B cell (primary cell): ENCODE measurements at regions not wholly inside any gene's neighbourhood (a gene's known extent, or its start where the extent isn't known, plus 50 kb on each side); places are given as distances from the start of the nearest gene placed in this dataset.

Experiments used
- ATAC-seq: fragments of 200-7000 bp; cut with Tn5 transposase; one replicate; pipeline ENCODE4 v1.10.0; 2021; ENCODE audit warnings: low read depth, mild to moderate bottlenecking, moderate number of reproducible peaks, moderate library complexity
- CTCF ChIA-PET: fragments of 350-600 bp; sonication (Branson Sonifier 250); formaldehyde crosslinking; loops from one replicate; lab custom pipeline; 2021; ENCODE audit warnings: antibody characterized with exemption, inconsistent platforms; lab: Charles Lee
- POLR2A ChIA-PET: fragments of 350-600 bp; sonication (Branson Sonifier 250); formaldehyde crosslinking; loops from one replicate; lab custom pipeline; 2021; ENCODE audit warnings: antibody characterized with exemption; lab: Charles Lee
- DNase-seq: peaks from one replicate; pipeline ENCODE4 v3.0.0; 2013
- H2AFZ ChIP-seq: 2 replicates; pipeline ENCODE4 v1.6.1; 2012; ENCODE audit warnings: mild to moderate bottlenecking, low read depth, low read length; ENCODE audit not compliant: insufficient read depth, poor library complexity, severe bottlenecking
- H3K27ac ChIP-seq, 2 donors: 1 replicate in 1 of 2; 2 replicates in 1 of 2; pipeline ENCODE4 v1.5.1; 2012 to 2013; ENCODE audit warnings: low read length in 2 of 2, mild to moderate bottlenecking in 2 of 2, moderate library complexity in 1 of 2
- H3K27me3 ChIP-seq, 4 experiments: fragments of 200-600 bp in 1 of 4; sonication (generic) in 1 of 4; replicated peaks in 1 of 4; 1 replicate in 2 of 4; 2 replicates in 2 of 4; pipeline versions ENCODE4 v1.6.1 to v1.7.0; 2013 to 2016; ENCODE audit warnings: low read length in 3 of 4, mild to moderate bottlenecking in 2 of 4, mixed read lengths in 1 of 4, moderate library complexity in 1 of 4; ENCODE audit not compliant: insufficient read depth in 4 of 4, control insufficient read depth in 3 of 4; ENCODE audit errors: control extremely low read depth in 1 of 4
- H3K36me3 ChIP-seq, 2 experiments: replicated peaks in 1 of 2; 1 replicate in 1 of 2; 2 replicates in 1 of 2; pipeline versions ENCODE4 v1.6.1 to v1.7.1; 2013; ENCODE audit warnings: low read length in 1 of 2; ENCODE audit not compliant: insufficient read depth in 2 of 2, control insufficient read depth in 1 of 2; ENCODE audit errors: control extremely low read depth in 1 of 2, extremely low read depth in 1 of 2
- H3K4me1 ChIP-seq, 2 donors: fragments of 200-600 bp in 1 of 2; sonication (generic) in 1 of 2; 1 replicate in 1 of 2; 2 replicates in 1 of 2; pipeline versions ENCODE4 v1.5.1 to v1.6.1; 2013 to 2017; ENCODE audit warnings: low read length in 2 of 2; ENCODE audit not compliant: control insufficient read depth in 2 of 2, insufficient read depth in 2 of 2
- H3K4me2 ChIP-seq: replicated peaks from 2 replicates; pipeline ENCODE3; 2012; ENCODE audit warnings: mild to moderate bottlenecking, low read depth, low read length; ENCODE audit not compliant: poor library complexity, severe bottlenecking
- H3K4me3 ChIP-seq, 5 experiments: fragments of 200-600 bp in 1 of 5; sonication (generic) in 1 of 5; 1 replicate in 3 of 5; 2 replicates in 2 of 5; pipeline versions ENCODE4 v1.5.1 to v1.7.0; 2011 to 2016; ENCODE audit warnings: low read length in 4 of 5, mild to moderate bottlenecking in 4 of 5, low read depth in 2 of 5, control low read depth in 1 of 5, moderate library complexity in 1 of 5; ENCODE audit not compliant: insufficient read depth in 1 of 5; ENCODE audit errors: control extremely low read depth in 1 of 5, extremely low read depth in 1 of 5
- H3K79me2 ChIP-seq: fragments of 200-600 bp; sonication (generic); one replicate; pipeline ENCODE4 v1.6.0; 2016; ENCODE audit warnings: low read length; ENCODE audit not compliant: control insufficient read depth, insufficient read depth
- H3K9ac ChIP-seq: fragments of 200-600 bp; sonication (generic); 2 replicates; pipeline ENCODE4 v1.6.1; 2017; ENCODE audit warnings: mild to moderate bottlenecking, low read length, moderate library complexity
- H3K9me3 ChIP-seq, 3 donors: one replicate each; pipeline versions ENCODE4 v1.6.1 to v1.7.1; 2013; ENCODE audit warnings: low read length in 2 of 3; ENCODE audit not compliant: control insufficient read depth in 2 of 3, insufficient read depth in 1 of 3; ENCODE audit errors: control extremely low read depth in 1 of 3
- H4K20me1 ChIP-seq: 2 replicates; pipeline ENCODE4 v1.6.0; 2012; ENCODE audit warnings: mild to moderate bottlenecking, low read length; ENCODE audit not compliant: insufficient read depth, control insufficient read depth, poor library complexity, severe bottlenecking
- H3K27ac Mint-ChIP-seq: one replicate; pipeline ENCODE4 v1.8.0; 2021; ENCODE audit warnings: mixed read lengths
- H3K27me3 Mint-ChIP-seq: one replicate; pipeline ENCODE4 v1.8.0; 2021; ENCODE audit warnings: mixed read lengths
- H3K4me1 Mint-ChIP-seq: one replicate; pipeline ENCODE4 v1.8.0; 2021; ENCODE audit warnings: mixed read lengths
- H3K4me3 Mint-ChIP-seq: one replicate; pipeline ENCODE4 v1.8.0; 2021; ENCODE audit warnings: mixed read lengths
- H3K9me3 Mint-ChIP-seq: one replicate; pipeline ENCODE4 v1.8.0; 2022; ENCODE audit warnings: mixed read lengths; ENCODE audit not compliant: insufficient read depth
- EZH2 ChIP-seq: IDR thresholded peaks from 2 replicates; pipeline ENCODE4 v1.6.1; 2012; ENCODE audit warnings: borderline replicate concordance, low read depth, mild to moderate bottlenecking, moderate library complexity, low read length; ENCODE audit not compliant: insufficient read depth, poor library complexity, severe bottlenecking
- WGBS: methylation state at CpG from one replicate; pipeline ENCODE4 v1.1.5; 2013; ENCODE audit warnings: missing lambda C conversion rate; ENCODE audit not compliant: insufficient coverage; 5-methylcytosine and 5-hydroxymethylcytosine counted together
- intact Hi-C: fragments of 100-400 bp; cut with micrococcal nuclease; formaldehyde crosslinking; loops from one replicate; pipeline ENCODE4 v1.10.0; 2022
- TF ChIP-seq, protein P1 (sequence below): fragments of 200-600 bp; IDR thresholded peaks from one replicate; pipeline ENCODE4 v1.8.0; 2022; ENCODE audit warnings: antibody characterized with exemption, mild to moderate bottlenecking

- POLR2A ChIA-PET = no interaction called here
- intact Hi-C loops = no loop called here
- no CpG with 5 or more reads among the region's 4 CpGs for WGBS
- Histone ChIP-seq H2AFZ (peak overlapping the region; percentile 19), H3K9me3 (no peaks in the 10 kb centered on the region), H3K4me2 (no peak overlapping the region), H3K27me3 (no peaks in the 10 kb centered on the region), H3K79me2 (no peaks in the 10 kb centered on the region), H3K4me3 (no peak overlapping the region), H3K9ac (no peak overlapping the region), H3K36me3 (no peaks in the 10 kb centered on the region), H3K4me1 (peaks cover 0 to 3% of the 10 kb centered on the region in 2 donors), H4K20me1 (no peaks in the 10 kb centered on the region), H3K27ac (no peak overlapping the region)
- H3K4me1 Mint-ChIP-seq = peaks cover 9% of the 10 kb centered on the region
- H3K27ac Mint-ChIP-seq = no peak overlapping the region
- H3K4me3 Mint-ChIP-seq = no peak overlapping the region
- H3K27me3 Mint-ChIP-seq = no peaks in the 10 kb centered on the region
- no peaks in the 10 kb centered on the region for H3K9me3 Mint-ChIP-seq
- no peak for TF ChIP-seq EZH2
- TF ChIP-seq, protein P1, sequence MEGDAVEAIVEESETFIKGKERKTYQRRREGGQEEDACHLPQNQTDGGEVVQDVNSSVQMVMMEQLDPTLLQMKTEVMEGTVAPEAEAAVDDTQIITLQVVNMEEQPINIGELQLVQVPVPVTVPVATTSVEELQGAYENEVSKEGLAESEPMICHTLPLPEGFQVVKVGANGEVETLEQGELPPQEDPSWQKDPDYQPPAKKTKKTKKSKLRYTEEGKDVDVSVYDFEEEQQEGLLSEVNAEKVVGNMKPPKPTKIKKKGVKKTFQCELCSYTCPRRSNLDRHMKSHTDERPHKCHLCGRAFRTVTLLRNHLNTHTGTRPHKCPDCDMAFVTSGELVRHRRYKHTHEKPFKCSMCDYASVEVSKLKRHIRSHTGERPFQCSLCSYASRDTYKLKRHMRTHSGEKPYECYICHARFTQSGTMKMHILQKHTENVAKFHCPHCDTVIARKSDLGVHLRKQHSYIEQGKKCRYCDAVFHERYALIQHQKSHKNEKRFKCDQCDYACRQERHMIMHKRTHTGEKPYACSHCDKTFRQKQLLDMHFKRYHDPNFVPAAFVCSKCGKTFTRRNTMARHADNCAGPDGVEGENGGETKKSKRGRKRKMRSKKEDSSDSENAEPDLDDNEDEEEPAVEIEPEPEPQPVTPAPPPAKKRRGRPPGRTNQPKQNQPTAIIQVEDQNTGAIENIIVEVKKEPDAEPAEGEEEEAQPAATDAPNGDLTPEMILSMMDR = no peak
- CTCF ChIA-PET = no interaction called here
- ATAC-seq (no peak), DNase-seq (no peak)
Measured at GRCh38 chr1:98388441-98388840, 273.1 kb upstream of the SNX7 start.

DNA sequence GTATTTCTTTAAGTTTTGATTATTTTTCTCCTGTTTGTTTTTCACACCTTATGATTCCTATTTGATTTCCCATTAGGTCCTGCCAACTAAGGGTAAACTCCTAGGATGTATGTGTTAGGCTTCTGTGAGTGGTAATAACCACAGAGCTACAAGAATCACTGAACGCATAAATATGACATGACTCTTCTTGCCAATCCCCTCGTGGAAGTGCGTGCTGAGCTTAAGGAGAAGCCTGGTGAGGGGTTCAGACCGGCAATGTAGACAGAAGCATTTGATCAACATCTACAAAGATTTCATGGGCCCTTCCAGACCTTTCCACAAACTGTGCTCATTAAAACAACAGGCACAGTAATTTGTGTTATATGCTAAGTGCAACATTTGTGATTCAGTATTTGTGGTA lies 273.8 kb upstream of the SNX7 start:
- intact Hi-C loops = no loop called here
- ATAC-seq (no peak), DNase-seq (no peak)
- Mint-ChIP-seq H3K27me3 (no peaks in the 10 kb centered on the region), H3K9me3 (no peaks in the 10 kb centered on the region), H3K4me1 (peaks cover 9% of the 10 kb centered on the region), H3K4me3 (no peak overlapping the region), H3K27ac (no peak overlapping the region)
- Histone ChIP-seq H2AFZ (no peak overlapping the region), H3K36me3 (no peaks in the 10 kb centered on the region), H3K4me3 (no peak overlapping the region), H4K20me1 (no peaks in the 10 kb centered on the region), H3K9me3 (no peaks in the 10 kb centered on the region), H3K27ac (no peak overlapping the region), H3K4me1 (peaks cover 0 to 3% of the 10 kb centered on the region in 2 donors), H3K9ac (no peak overlapping the region), H3K27me3 (no peaks in the 10 kb centered on the region), H3K79me2 (no peaks in the 10 kb centered on the region), H3K4me2 (no peak overlapping the region)
- TF ChIP-seq, protein P1 = no peak
- TF ChIP-seq EZH2 = no peak
- CTCF ChIA-PET = no interaction called here
- WGBS = no CpG with 5 or more reads among the region's 4 CpGs
- POLR2A ChIA-PET = no interaction called here
